Lung (tissue), 11 donors: ENCODE measurements at regions not wholly inside any gene's neighbourhood (a gene's known extent, or its start where the extent isn't known, plus 50 kb on each side); places are given as distances from the start of the nearest gene placed in this dataset.

Experiments
- ATAC-seq: fragments of 200-7000 bp; cut with Tn5 transposase; one replicate; pipeline ENCODE4 v1.9.1; 2020; ENCODE audit warnings: moderate number of reproducible peaks; ENCODE audit not compliant: insufficient read depth, low FRiP score
- DNase-seq, 3 donors: peaks; one replicate each; pipeline ENCODE4 v3.0.0-alpha.2; 2013 to 2017
- H3K27ac ChIP-seq, 2 donors: one replicate each; pipeline ENCODE4 v1.5.1; 2013; ENCODE audit warnings: mild to moderate bottlenecking in 2 of 2, moderate library complexity in 2 of 2, control low read depth in 1 of 2, inconsistent platforms in 1 of 2, low read depth in 1 of 2, low read length in 1 of 2
- H3K27me3 ChIP-seq, 3 donors: one replicate each; pipeline ENCODE4 v1.5.1; 2013; ENCODE audit warnings: low read length in 2 of 3; ENCODE audit not compliant: control insufficient read depth in 3 of 3, insufficient read depth in 3 of 3
- H3K36me3 ChIP-seq, 4 donors: one replicate each; pipeline ENCODE4 v1.5.1; 2013; ENCODE audit warnings: low read length in 4 of 4, mild to moderate bottlenecking in 1 of 4, moderate library complexity in 1 of 4; ENCODE audit not compliant: control insufficient read depth in 4 of 4, insufficient read depth in 4 of 4
- H3K4me1 ChIP-seq, 5 donors: one replicate each; pipeline ENCODE4 v1.5.1; 2013; ENCODE audit warnings: low read length in 5 of 5, mild to moderate bottlenecking in 2 of 5, moderate library complexity in 1 of 5; ENCODE audit not compliant: control insufficient read depth in 5 of 5, insufficient read depth in 5 of 5
- H3K4me3 ChIP-seq: one replicate; pipeline ENCODE4 v1.5.1; 2013; ENCODE audit warnings: mild to moderate bottlenecking, control low read depth, moderate library complexity
- H3K9ac ChIP-seq, 2 donors: one replicate each; pipeline ENCODE4 v1.5.1; 2013; ENCODE audit warnings: low read length in 2 of 2, control low read depth in 1 of 2; ENCODE audit not compliant: insufficient read depth in 1 of 2
- H3K9me3 ChIP-seq, 4 donors: one replicate each; pipeline ENCODE4 v1.5.1; 2013; ENCODE audit warnings: low read length in 3 of 4, mild to moderate bottlenecking in 1 of 4, moderate library complexity in 1 of 4; ENCODE audit not compliant: control insufficient read depth in 4 of 4, insufficient read depth in 3 of 4
- CTCF ChIP-seq: IDR thresholded peaks from 2 replicates; pipeline ENCODE4 v1.5.1; 2012; ENCODE audit warnings: mild to moderate bottlenecking; ENCODE audit errors: control extremely low read depth, extremely low read depth
- WGBS, 2 donors: extraction: QIAGEN DNeasy Blood & Tissue Kit; methylation state at CpG; one replicate each; pipeline ENCODE4 v1.1.7; 2013; 5-methylcytosine and 5-hydroxymethylcytosine counted together
- donor health status: control.
- donor health status: control.
- donor health status: Bipolar disorder and iron deficiency.
- donor health status: healthy.
- donor health status: DM: yes; HTN: yes; CAD: no.

GRCh38 chr6:139914910-139915309 is 540.5 kb upstream of the CITED2 start:
- ATAC-seq (no peak), DNase-seq (no peak)
- H3K4me1 ChIP-seq: peaks cover 0 to 3% (median 0%) of the 10 kb centered on the region in 5 donors
- no peak for TF ChIP-seq CTCF
- no peak overlapping the region for H3K9ac ChIP-seq
- WGBS, 2 donors: 63 to 95% methylated on average over 2 of the region's 2 CpGs
- no peaks in the 10 kb centered on the region for H3K36me3 ChIP-seq
- no peak overlapping the region for H3K27ac ChIP-seq
- no peaks in the 10 kb centered on the region for H3K27me3 ChIP-seq
- no peaks in the 10 kb centered on the region for H3K9me3 ChIP-seq
- H3K4me3 ChIP-seq: no peak overlapping the region

GRCh38 chr6:139912735-139913400 is 538.4 kb upstream of the CITED2 start:
- TF ChIP-seq CTCF: no peak
- Histone ChIP-seq H3K4me3 (no peak overlapping the region), H3K27ac (no peak overlapping the region), H3K27me3 (no peaks in the 10 kb centered on the region), H3K9ac (no peak overlapping the region), H3K9me3 (no peaks in the 10 kb centered on the region), H3K4me1 (peaks cover 0 to 2% (median 0%) of the 10 kb centered on the region in 5 donors), H3K36me3 (no peaks in the 10 kb centered on the region)
- ATAC-seq: no peak
- no peak for DNase-seq
- 90 to 94% methylated on average over 10 of the region's 10 CpGs for WGBS, 2 donors

GRCh38 chr6:139909992-139910391 is 535.5 kb upstream of the CITED2 start:
- Histone ChIP-seq H3K4me3 (no peak overlapping the region), H3K36me3 (no peaks in the 10 kb centered on the region), H3K9ac (no peak overlapping the region), H3K9me3 (no peaks in the 10 kb centered on the region), H3K27ac (no peak overlapping the region), H3K27me3 (no peaks in the 10 kb centered on the region), H3K4me1 (peaks cover 0 to 8% (median 0%) of the 10 kb centered on the region in 5 donors)
- no peak for TF ChIP-seq CTCF
- no peak for ATAC-seq
- DNase-seq: no peak

- H3K27me3 ChIP-seq: no peaks in the 10 kb centered on the region
- H3K4me1 ChIP-seq: peaks cover 0 to 6% (median 0%) of the 10 kb centered on the region in 5 donors
- no peak overlapping the region for H3K4me3 ChIP-seq
- TF ChIP-seq CTCF: no peak
- H3K9ac ChIP-seq: no peak overlapping the region
- WGBS, 2 donors: 57 to 64% methylated on average over 3 of the region's 3 CpGs
- H3K9me3 ChIP-seq: no peaks in the 10 kb centered on the region
- H3K36me3 ChIP-seq: no peaks in the 10 kb centered on the region
- H3K27ac ChIP-seq: no peak overlapping the region
- ATAC-seq: no peak
- no peak for DNase-seq
Measured at GRCh38 chr6:139905404-139906052, 531.1 kb upstream of the CITED2 start.
